GM13976 (cell line): ENCODE measurements at regions not wholly inside any gene's neighbourhood (a gene's known extent, or its start where the extent isn't known, plus 50 kb on each side); places are given as distances from the start of the nearest gene placed in this dataset.

ENCODE experiments used
- DNase-seq: peaks from one replicate; pipeline ENCODE4 v3.0.0; 2012; ENCODE audit warnings: low spot score
- in situ Hi-C: fragments of 300-500 bp; cut with MboI; formaldehyde crosslinking; loops from one replicate; pipeline ENCODE4 v1.12.0; 2022; ENCODE audit warnings: low sequenced_read_pairs, mixed read lengths, inconsistent platforms; ENCODE audit not compliant: unreplicated experiment
- TF ChIP-seq, protein P1 (sequence below): IDR thresholded peaks from 2 replicates; pipeline ENCODE4 v1.5.1; 2012; ENCODE audit warnings: borderline replicate concordance, mild to moderate bottlenecking; ENCODE audit not compliant: insufficient read depth; ENCODE audit errors: extremely low read depth, missing control alignments, control extremely low read depth

DNA sequence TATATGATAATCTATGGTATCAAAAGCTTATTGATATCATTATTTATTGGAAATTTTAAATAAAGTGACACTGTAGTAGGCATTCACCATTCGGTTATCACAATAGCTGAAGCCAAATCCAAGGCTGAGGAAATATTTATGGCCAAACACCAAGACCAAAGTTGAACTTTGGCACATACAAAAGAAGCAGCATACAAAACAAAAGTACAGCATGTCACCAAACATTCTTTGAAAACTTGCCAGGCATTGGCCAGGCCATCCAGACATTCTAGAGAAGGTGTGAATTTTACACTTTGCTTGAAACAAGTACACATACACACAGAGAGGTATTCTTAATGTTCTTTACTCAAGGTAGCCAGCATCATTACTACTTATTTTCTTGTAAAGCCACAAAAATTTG is 544.4 kb upstream of the CXADR start:
- TF ChIP-seq, protein P1, sequence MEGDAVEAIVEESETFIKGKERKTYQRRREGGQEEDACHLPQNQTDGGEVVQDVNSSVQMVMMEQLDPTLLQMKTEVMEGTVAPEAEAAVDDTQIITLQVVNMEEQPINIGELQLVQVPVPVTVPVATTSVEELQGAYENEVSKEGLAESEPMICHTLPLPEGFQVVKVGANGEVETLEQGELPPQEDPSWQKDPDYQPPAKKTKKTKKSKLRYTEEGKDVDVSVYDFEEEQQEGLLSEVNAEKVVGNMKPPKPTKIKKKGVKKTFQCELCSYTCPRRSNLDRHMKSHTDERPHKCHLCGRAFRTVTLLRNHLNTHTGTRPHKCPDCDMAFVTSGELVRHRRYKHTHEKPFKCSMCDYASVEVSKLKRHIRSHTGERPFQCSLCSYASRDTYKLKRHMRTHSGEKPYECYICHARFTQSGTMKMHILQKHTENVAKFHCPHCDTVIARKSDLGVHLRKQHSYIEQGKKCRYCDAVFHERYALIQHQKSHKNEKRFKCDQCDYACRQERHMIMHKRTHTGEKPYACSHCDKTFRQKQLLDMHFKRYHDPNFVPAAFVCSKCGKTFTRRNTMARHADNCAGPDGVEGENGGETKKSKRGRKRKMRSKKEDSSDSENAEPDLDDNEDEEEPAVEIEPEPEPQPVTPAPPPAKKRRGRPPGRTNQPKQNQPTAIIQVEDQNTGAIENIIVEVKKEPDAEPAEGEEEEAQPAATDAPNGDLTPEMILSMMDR: no peak
- no peak for DNase-seq
- in situ Hi-C loops: no loop called here

DNA sequence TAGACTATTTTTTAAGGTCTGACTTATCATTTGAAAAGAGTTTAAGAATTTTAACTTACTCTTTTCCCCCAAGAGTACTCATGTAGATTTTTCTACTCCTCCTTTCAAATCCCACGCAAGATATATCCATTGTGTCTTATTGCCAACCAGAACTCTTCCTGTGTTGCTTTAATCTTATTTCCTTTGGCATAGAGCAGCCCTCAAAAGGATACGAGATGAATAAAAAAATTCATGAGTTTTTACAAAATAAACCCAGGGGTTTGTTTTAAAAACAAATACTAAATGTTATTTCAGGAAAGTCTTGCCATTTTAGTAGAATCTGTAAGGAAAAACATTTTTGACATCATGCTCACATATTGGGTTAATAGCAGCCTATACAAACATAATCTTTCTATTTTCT is 543.2 kb upstream of the CXADR start:
- in situ Hi-C loops: no loop called here
- DNase-seq: no peak
- TF ChIP-seq, protein P1: no peak

DNA sequence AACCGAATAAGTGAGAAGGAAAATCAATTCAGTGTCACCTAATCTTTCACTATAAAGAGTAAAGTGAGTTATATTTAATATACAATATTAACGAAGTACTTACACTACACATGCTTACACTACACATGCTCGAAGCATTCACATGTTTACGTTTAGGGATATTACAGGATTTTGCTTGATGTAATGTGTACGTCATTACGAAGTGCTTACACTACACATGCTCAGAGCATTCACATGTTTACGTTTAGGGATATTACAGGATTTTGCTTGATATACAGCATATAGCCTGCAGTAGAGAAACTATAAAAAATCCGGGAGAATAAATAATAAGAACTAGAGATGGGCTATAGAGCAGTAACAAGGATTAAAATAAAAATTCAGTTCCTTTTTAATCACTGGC is 538.8 kb upstream of the CXADR start:
- TF ChIP-seq, protein P1: no peak
- DNase-seq: no peak
- in situ Hi-C loops: no loop called here

DNA sequence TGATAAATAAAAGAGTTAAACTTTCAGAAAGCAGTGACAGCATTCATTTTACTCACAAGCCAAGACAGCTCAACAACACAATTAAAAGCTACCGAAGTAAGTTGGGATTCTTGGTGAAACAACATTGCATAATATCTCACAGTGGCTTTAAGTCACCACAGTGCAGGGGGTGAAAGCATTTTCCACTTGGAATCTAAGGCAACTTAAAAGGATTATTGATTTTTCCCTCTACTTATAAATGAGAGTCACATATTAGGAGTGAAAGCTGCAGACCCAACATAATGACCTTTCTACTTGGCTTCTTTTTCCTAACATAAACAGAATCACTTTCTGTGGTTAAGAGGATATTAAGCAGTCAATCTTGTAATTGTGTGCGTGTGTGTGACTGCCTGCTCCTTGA is 536.6 kb upstream of the CXADR start:
- DNase-seq: no peak
- TF ChIP-seq, protein P1: no peak
- in situ Hi-C loops: no loop called here

DNA sequence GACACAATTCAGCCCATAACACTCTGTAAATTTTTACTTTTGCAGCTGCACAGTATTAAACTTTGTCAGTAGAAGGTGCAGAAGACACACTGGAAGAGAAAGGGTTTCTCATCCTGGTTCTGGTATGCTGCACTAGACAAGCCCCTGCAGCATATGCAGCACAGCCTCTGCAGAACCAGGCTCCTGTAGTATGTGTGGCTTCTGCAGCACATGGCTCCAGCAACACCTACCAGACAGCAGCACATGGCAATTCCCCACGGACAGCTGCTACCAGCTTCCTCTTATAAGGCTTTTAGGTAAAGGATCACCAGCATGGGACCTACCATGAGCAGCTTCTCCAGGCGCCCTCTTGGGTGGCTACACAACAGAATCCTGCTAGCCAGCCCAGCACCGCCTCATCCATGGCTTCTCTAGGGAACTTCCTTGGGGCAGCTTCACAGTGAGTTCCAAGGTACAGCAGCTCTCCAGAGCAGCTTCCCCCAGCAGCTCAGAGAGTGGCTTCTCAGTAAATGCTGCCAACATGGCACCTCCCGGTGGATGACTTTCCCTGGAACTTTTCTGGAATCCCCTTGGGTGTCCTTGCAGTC is 534.4 kb upstream of the CXADR start:
- DNase-seq: no peak
- in situ Hi-C loops: no loop called here
- TF ChIP-seq, protein P1: no peak

DNA sequence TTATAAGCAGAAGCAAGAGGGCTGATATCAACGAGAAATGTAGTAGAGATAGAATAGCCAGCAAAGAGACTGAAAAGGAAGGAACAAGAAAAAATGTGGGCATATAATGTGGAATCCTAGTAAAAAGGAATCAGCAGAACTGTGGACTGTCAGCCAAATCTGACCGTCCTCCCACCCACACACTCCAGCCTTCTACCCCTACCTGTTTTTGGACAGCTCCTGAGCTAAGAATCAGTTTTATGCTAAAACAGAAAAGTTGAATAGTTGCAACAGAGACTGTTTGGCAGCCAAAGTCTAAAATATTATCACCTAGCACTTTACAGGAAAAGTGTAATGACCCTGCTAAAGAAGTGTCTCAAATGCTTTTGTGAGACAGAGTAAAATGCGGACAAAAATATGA is 533.3 kb upstream of the CXADR start:
- in situ Hi-C loops: no loop called here
- TF ChIP-seq, protein P1: no peak
- DNase-seq: no peak

DNA sequence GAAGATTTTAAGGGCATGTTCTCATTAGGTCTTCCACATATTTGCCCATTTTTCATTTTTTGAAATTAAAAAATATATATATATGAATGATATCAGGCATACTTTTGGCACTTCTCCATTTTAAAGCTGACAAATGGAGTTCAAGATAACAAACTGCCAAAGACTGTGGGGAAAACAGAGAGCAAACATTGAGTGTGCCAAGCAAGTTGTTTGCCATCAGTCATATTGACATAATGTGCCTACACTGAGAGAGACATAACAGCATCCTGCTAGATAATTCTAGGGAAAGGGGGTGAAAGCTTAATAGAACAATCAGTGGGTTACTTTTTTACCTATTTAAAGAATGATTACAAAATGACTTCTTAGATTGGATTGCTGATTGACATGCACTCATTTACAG is 529.4 kb upstream of the CXADR start:
- in situ Hi-C loops: no loop called here

More for the DNA sequence above, 529.4 kb upstream of the CXADR start:
- DNase-seq: no peak
- TF ChIP-seq, protein P1: no peak
